HepG2 (cell line): ENCODE measurements at regions not wholly inside any gene's neighbourhood (a gene's known extent, or its start where the extent isn't known, plus 50 kb on each side); places are given as distances from the start of the nearest gene placed in this dataset.

Experiments
- ATAC-seq: fragments of 200-7000 bp; cut with Tn5 transposase; 3 replicates; pipeline ENCODE4 v1.9.1; 2020; ENCODE audit warnings: mild to moderate bottlenecking, moderate library complexity
- BruUV-seq: library from RNA; stranded (reverse); fragments of 400-500 nt; replicated peaks from 2 replicates; lab custom pipeline; 2021; lab: Mats Ljungman, UMichigan
- CTCF ChIA-PET: fragments of 300-600 bp; formaldehyde crosslinking; extraction: SDS; loops from one replicate; lab custom pipeline; 2021; ENCODE audit warnings: low total read pairs, inconsistent platforms, low intra/inter-chr PET ratio; lab: Yijun Ruan, JAX
- POLR2A ChIA-PET: fragments of 350-600 bp; sonication (Branson Sonifier 250); formaldehyde crosslinking; loops from one replicate; lab custom pipeline; 2020; ENCODE audit warnings: antibody characterized with exemption, inconsistent platforms; lab: Yijun Ruan, JAX
- DNase-seq: peaks from one replicate; pipeline ENCODE4 v3.0.0-alpha.2; 2015; ENCODE audit warnings: low spot score
- FAIRE-seq: peaks from 3 replicates; lab custom pipeline; 2011; peaks lifted over from hg19 to GRCh38; lab: Jason Lieb, UNC
- H2AFZ ChIP-seq: one replicate; pipeline ENCODE4 v1.6.1; 2011; ENCODE audit warnings: low read length, inconsistent platforms
- H3K27ac ChIP-seq: fragments of 300-600 bp; 3 replicates; pipeline ENCODE4 v1.8.0; 2011; ENCODE audit warnings: mixed run types, mild to moderate bottlenecking, mixed read lengths, low read length, inconsistent platforms; ENCODE audit not compliant: insufficient read depth; ENCODE audit errors: extremely low read length
- H3K27me3 ChIP-seq, 2 experiments: fragments of 200-600 bp in 1 of 2; 2 replicates in 1 of 2; 3 replicates in 1 of 2; pipeline versions ENCODE4 v1.6.0 to v1.8.0; 2011; ENCODE audit warnings: low read length in 2 of 2, mild to moderate bottlenecking in 2 of 2, moderate library complexity in 2 of 2, inconsistent platforms in 1 of 2; ENCODE audit not compliant: insufficient read depth in 2 of 2, control insufficient read depth in 1 of 2
- H3K36me3 ChIP-seq, 2 experiments: fragments of 200-600 bp in 1 of 2; replicated peaks in 1 of 2; 2 replicates in 1 of 2; 3 replicates in 1 of 2; pipeline versions ENCODE4 v1.5.1 to v1.8.0; 2011; ENCODE audit warnings: low read length in 2 of 2, inconsistent platforms in 1 of 2; ENCODE audit not compliant: insufficient read depth in 2 of 2, control insufficient read depth in 1 of 2
- H3K4me1 ChIP-seq: 2 replicates; pipeline ENCODE4 v1.5.1; 2012; ENCODE audit warnings: low read length, inconsistent platforms; ENCODE audit not compliant: insufficient read depth
- H3K4me2 ChIP-seq: 2 replicates; pipeline ENCODE4 v1.6.0; 2011; ENCODE audit warnings: low read depth, low read length, inconsistent platforms
- H3K4me3 ChIP-seq, 3 experiments: fragments of 200-600 bp in 1 of 3; sonication (generic), shearing (Covaris generic) in 1 of 3; replicated peaks in 1 of 3; 2 replicates each; pipeline ENCODE4 v1.5.1; 2011 to 2016; ENCODE audit warnings: low read length in 3 of 3, inconsistent platforms in 2 of 3, low read depth in 2 of 3, mild to moderate bottlenecking in 2 of 3, control low read depth in 1 of 3, mixed read lengths in 1 of 3; ENCODE audit not compliant: insufficient read depth in 1 of 3
- H3K79me2 ChIP-seq: one replicate; pipeline ENCODE4 v1.6.1; 2011; ENCODE audit warnings: low read length, inconsistent platforms; ENCODE audit not compliant: insufficient read depth
- H3K9ac ChIP-seq: 2 replicates; pipeline ENCODE4 v1.6.0; 2011; ENCODE audit warnings: mild to moderate bottlenecking, low read depth, low read length, inconsistent platforms; ENCODE audit not compliant: insufficient read depth
- H3K9me3 ChIP-seq: 2 replicates; pipeline ENCODE4 v1.5.1; 2012; ENCODE audit warnings: mild to moderate bottlenecking, low read length
- H4K20me1 ChIP-seq: 2 replicates; pipeline ENCODE4 v1.6.0; 2011; ENCODE audit warnings: inconsistent platforms, mild to moderate bottlenecking, low read length, moderate library complexity; ENCODE audit not compliant: insufficient read depth
- FOXK2 ChIP-seq: fragments of 450-650 bp; IDR thresholded peaks from 2 replicates; pipeline ENCODE4 v1.6.1; 2016
- GLMP ChIP-seq: sonication (generic); formaldehyde crosslinking; IDR thresholded peaks from 2 replicates; pipeline ENCODE4 v1.9.0; 2021; ENCODE audit warnings: missing genetic modification reagents, mild to moderate bottlenecking, borderline replicate concordance
- MED1 ChIP-seq: sonication (generic); formaldehyde crosslinking; IDR thresholded peaks from 2 replicates; pipeline ENCODE4 v1.4.0; 2020; ENCODE audit warnings: missing genetic modification reagents
- RBM39 ChIP-seq: fragments of 200-400 bp; formaldehyde crosslinking; IDR thresholded peaks from one replicate; pipeline ENCODE4 v1.6.1; 2018; ENCODE audit warnings: antibody characterized with exemption, mild to moderate bottlenecking, low read depth, low read length; ENCODE audit not compliant: poor library complexity, severe bottlenecking
- ZBTB7B ChIP-seq: sonication (generic); formaldehyde crosslinking; IDR thresholded peaks from 2 replicates; pipeline ENCODE4 v1.4.0; 2020; ENCODE audit warnings: missing genetic modification reagents
- ZFP62 ChIP-seq: sonication (generic); formaldehyde crosslinking; IDR thresholded peaks from 2 replicates; pipeline ENCODE4 v1.4.0; 2020; ENCODE audit warnings: missing genetic modification reagents
- ZNF180 ChIP-seq: sonication (generic); formaldehyde crosslinking; IDR thresholded peaks from 2 replicates; pipeline ENCODE4 v1.4.0; 2020; ENCODE audit warnings: low read depth, missing genetic modification reagents, borderline replicate concordance
- ZNF318 ChIP-seq: sonication (generic); formaldehyde crosslinking; IDR thresholded peaks from 2 replicates; pipeline ENCODE4 v1.4.0; 2020; ENCODE audit warnings: mild to moderate bottlenecking, missing genetic modification reagents
- ZNF513 ChIP-seq: sonication (generic); formaldehyde crosslinking; conservative IDR thresholded peaks from 2 replicates; pipeline ENCODE4 v1.5.0; 2020; ENCODE audit warnings: missing genetic modification reagents
- ZNF562 ChIP-seq: sonication (generic); formaldehyde crosslinking; IDR thresholded peaks from 2 replicates; pipeline ENCODE4 v1.8.0; 2022; ENCODE audit warnings: missing genetic modification reagents, borderline replicate concordance
- ZNF598 ChIP-seq: sonication (generic); formaldehyde crosslinking; IDR thresholded peaks from 2 replicates; pipeline ENCODE4 v1.5.1; 2020; ENCODE audit warnings: mild to moderate bottlenecking, missing genetic modification reagents, borderline replicate concordance
- ZNF740 ChIP-seq: sonication (generic); formaldehyde crosslinking; IDR thresholded peaks from 2 replicates; pipeline ENCODE4 v1.4.0; 2020; ENCODE audit warnings: missing genetic modification reagents
- in situ Hi-C: cut with HindIII; loops from 2 replicates; pipeline ENCODE4 v1.10.0; 2017; ENCODE audit warnings: low pct_unique_long_range_greater_than_20kb; ENCODE audit not compliant: extremely low pct_ligation_motif_present
- intact Hi-C: fragments of 100-400 bp; cut with micrococcal nuclease; formaldehyde crosslinking; loops from one replicate; pipeline ENCODE4 v1.10.0; 2022; ENCODE audit not compliant: unreplicated experiment

GRCh38 chrX:110955706-110956105 lies 140.3 kb upstream of the PAK3 start (continued):
- TF ChIP-seq ZNF318 (no peak), FOXK2 (no peak), MED1 (no peak), ZNF740 (CRISPR knock-in tag) (no peak)

GRCh38 chrX:110954428-110955100 lies 141.4 kb upstream of the PAK3 start:
- DNase-seq (no peak), FAIRE-seq (no peak), ATAC-seq (no peak)
- Histone ChIP-seq H3K4me3 (no peak overlapping the region), H2AFZ (no peak overlapping the region), H3K27me3 (no peaks in the 10 kb centered on the region), H3K9ac (no peak overlapping the region), H3K4me2 (no peak overlapping the region), H3K36me3 (no peaks in the 10 kb centered on the region), H3K79me2 (no peaks in the 10 kb centered on the region), H3K9me3 (no peaks in the 10 kb centered on the region), H3K27ac (no peak overlapping the region), H4K20me1 (no peaks in the 10 kb centered on the region), H3K4me1 (no peaks in the 10 kb centered on the region)
- CTCF ChIA-PET: no interaction called here
- intact Hi-C loops (no loop called here), in situ Hi-C loops (no loop called here)
- BruUV-seq: no TSS peak
- POLR2A ChIA-PET: no interaction called here
- no peak for TF ChIP-seq ZNF562 (CRISPR knock-in tag)
- TF ChIP-seq ZNF180 (CRISPR knock-in tag): no peak
- no peak for TF ChIP-seq RBM39
- no peak for TF ChIP-seq GLMP (CRISPR knock-in tag)
- no peak for TF ChIP-seq ZNF598
- TF ChIP-seq ZFP62 (CRISPR knock-in tag): no peak
- TF ChIP-seq ZNF513 (CRISPR knock-in tag): no peak
- no peak for TF ChIP-seq ZBTB7B
